ENCODE measurements at regions not wholly inside any gene's neighbourhood (a gene's known extent, or its start where the extent isn't known, plus 50 kb on each side); places are given as distances from the start of the nearest gene placed in this dataset.

GRCh38 chr5:125592856-125593255 is 830.4 kb upstream of the GRAMD2B start:
- no peak overlapping the region for H3K4me3 ChIP-seq
- H3K27ac ChIP-seq (replicated peaks), result no peak overlapping the region
- TF ChIP-seq CTCF (IDR thresholded peaks at IDR 0.05; ENCODE audit: borderline replicate concordance), result no peak
- no peak for DNase-seq
- no peaks in the 10 kb centered on the region for H3K36me3 ChIP-seq
- H3K4me1 ChIP-seq, result peaks cover 12% of the 10 kb centered on the region
- no peaks in the 10 kb centered on the region for H3K9me3 ChIP-seq (replicated peaks)
- H3K27me3 ChIP-seq (ENCODE audit: low read depth), result no peaks in the 10 kb centered on the region
- intact Hi-C loops (cut with micrococcal nuclease), result no loop called here

DNA sequence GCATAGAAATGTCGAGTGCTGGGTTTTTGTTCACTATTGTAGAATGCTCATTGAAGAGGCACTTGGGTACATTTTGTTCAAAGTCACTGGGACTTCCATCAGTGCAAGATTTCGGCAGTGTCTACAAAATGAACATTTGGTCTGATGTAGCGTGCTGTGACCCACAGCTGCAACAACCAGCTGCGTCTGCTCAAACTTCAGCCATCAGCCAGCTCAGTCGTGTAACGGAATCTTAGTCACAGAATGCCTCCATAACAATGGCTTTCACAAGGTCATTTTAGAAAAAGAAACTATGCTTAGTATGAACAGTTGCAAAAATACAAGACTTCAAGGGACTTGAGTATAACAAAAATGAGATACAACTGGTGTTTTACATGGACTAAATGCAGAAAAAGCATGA is 828.1 kb upstream of the GRAMD2B start:
- DNase-seq, result peak; percentile 76

DNA sequence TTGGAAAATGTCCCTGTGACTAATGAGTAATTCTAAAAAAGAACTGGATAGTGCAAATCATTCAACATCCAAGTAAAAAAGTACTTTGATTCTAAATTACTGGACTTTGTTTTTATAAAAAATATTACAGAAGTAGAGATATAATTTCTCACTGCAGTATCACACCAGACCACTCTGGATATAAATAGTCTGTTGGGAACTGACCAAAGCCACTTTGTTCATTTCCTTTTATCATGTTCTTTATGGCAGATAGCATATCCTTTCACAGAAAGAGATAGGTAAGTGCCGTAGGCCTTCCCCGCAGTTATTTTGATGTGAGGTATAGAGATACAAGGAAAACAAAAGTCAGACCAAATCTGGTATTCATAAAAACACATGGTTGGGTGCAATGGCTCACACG is 827.4 kb upstream of the GRAMD2B start:
- no peak for TF ChIP-seq CTCF (IDR thresholded peaks at IDR 0.05; ENCODE audit: borderline replicate concordance)
- H3K36me3 ChIP-seq, result no peaks in the 10 kb centered on the region
- intact Hi-C loops (cut with micrococcal nuclease), result no loop called here
- H3K4me3 ChIP-seq, result no peak overlapping the region
- no peaks in the 10 kb centered on the region for H3K27me3 ChIP-seq (ENCODE audit: low read depth)
- peaks cover 12% of the 10 kb centered on the region for H3K4me1 ChIP-seq
- DNase-seq, result no peak
- no peaks in the 10 kb centered on the region for H3K9me3 ChIP-seq (replicated peaks)
- peak overlapping the region; percentile 45 for H3K27ac ChIP-seq (replicated peaks)

More for the DNA sequence above, 828.1 kb upstream of the GRAMD2B start:
- intact Hi-C loops (cut with micrococcal nuclease), result no loop called here
- Histone ChIP-seq H3K4me1 (peaks cover 12% of the 10 kb centered on the region), H3K27ac (replicated peaks) (peak overlapping the region; percentile 45), H3K4me3 (no peak overlapping the region), H3K9me3 (replicated peaks) (no peaks in the 10 kb centered on the region), H3K36me3 (no peaks in the 10 kb centered on the region), H3K27me3 (ENCODE audit: low read depth) (no peaks in the 10 kb centered on the region)
- TF ChIP-seq CTCF (IDR thresholded peaks at IDR 0.05; ENCODE audit: borderline replicate concordance), result no peak

DNA sequence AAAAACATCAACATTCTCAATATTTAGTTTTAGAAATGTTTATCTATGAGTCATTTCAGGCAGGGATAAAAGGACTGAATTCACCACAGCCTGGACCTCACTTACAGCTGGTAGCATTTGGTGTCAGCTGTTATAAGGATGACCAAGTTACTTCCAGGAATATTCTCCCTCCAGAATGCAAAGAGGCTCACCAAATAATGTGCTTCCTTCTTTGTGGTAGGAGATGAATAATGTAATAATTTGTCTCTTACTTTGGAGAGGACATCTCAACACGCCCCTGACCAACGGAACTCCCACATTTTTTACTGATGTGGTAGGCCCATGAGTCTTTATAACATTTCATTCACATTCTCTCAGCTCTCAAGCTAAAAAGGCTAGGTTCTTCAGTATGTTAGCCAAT is 825.9 kb upstream of the GRAMD2B start:
- DNase-seq, result no peak
- Histone ChIP-seq H3K9me3 (replicated peaks) (no peaks in the 10 kb centered on the region), H3K27ac (replicated peaks) (peak overlapping the region; percentile 28), H3K4me3 (no peak overlapping the region), H3K27me3 (ENCODE audit: low read depth) (no peaks in the 10 kb centered on the region), H3K4me1 (peaks cover 12% of the 10 kb centered on the region), H3K36me3 (no peaks in the 10 kb centered on the region)
- no peak for TF ChIP-seq CTCF (IDR thresholded peaks at IDR 0.05; ENCODE audit: borderline replicate concordance)
- intact Hi-C loops (cut with micrococcal nuclease), result no loop called here

DNA sequence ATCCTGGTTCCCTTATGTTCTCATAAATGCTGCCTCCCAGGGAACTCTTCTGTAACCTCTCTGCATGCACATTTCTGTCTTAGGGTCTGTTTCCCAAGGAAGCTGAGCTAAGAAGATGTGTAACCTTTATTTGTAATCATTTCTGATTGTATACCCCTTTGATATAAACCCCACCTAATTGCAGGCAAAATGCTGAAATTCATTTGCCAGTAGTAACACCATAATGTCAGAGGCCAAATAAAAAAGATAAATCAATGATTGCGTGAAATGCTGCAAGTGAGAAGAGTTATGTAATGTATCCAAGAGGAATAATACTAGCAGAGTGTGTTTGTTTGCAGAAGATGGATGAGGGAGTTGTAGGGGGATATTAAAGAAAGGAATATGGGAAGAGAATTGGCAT is 822.6 kb upstream of the GRAMD2B start:
- no peak for DNase-seq
- H3K4me3 ChIP-seq, result no peak overlapping the region
- TF ChIP-seq CTCF (IDR thresholded peaks at IDR 0.05; ENCODE audit: borderline replicate concordance), result no peak
- peaks cover 6% of the 10 kb centered on the region for H3K4me1 ChIP-seq
- no peak overlapping the region for H3K27ac ChIP-seq (replicated peaks)
- no peaks in the 10 kb centered on the region for H3K27me3 ChIP-seq (ENCODE audit: low read depth)
- intact Hi-C loops (cut with micrococcal nuclease), result no loop called here
- H3K36me3 ChIP-seq, result no peaks in the 10 kb centered on the region
- no peaks in the 10 kb centered on the region for H3K9me3 ChIP-seq (replicated peaks)

DNA sequence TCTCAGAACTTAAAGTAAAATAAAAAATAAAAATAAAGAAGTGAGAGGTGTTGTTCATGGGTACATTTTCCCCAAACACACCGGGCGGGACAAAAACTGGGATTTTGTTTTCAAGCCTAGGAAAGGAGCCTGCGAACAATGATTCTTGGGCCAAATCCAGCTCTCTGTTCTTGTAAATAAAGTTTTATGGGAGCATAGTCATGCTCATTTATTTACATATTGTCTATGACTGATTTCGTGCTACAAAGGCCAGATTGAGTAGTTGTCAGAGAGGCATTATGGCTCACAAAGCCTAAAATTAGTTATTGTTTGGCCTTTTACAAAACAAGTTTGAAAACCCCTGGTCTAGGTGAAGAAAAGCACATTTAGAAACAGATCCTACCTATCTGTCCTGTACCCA is 821.0 kb upstream of the GRAMD2B start:
- Histone ChIP-seq H3K4me1 (no peaks in the 10 kb centered on the region), H3K9me3 (replicated peaks) (no peaks in the 10 kb centered on the region), H3K36me3 (no peaks in the 10 kb centered on the region), H3K4me3 (no peak overlapping the region), H3K27me3 (ENCODE audit: low read depth) (no peaks in the 10 kb centered on the region), H3K27ac (replicated peaks) (no peak overlapping the region)
- DNase-seq, result no peak
- TF ChIP-seq CTCF (IDR thresholded peaks at IDR 0.05; ENCODE audit: borderline replicate concordance), result no peak
- intact Hi-C loops (cut with micrococcal nuclease), result no loop called here

Data from left ventricle myocardium inferior (tissue), 1 donor.